ENCODE measurements at regions not wholly inside any gene's neighbourhood (a gene's known extent, or its start where the extent isn't known, plus 50 kb on each side); places are given as distances from the start of the nearest gene placed in this dataset.

DNA sequence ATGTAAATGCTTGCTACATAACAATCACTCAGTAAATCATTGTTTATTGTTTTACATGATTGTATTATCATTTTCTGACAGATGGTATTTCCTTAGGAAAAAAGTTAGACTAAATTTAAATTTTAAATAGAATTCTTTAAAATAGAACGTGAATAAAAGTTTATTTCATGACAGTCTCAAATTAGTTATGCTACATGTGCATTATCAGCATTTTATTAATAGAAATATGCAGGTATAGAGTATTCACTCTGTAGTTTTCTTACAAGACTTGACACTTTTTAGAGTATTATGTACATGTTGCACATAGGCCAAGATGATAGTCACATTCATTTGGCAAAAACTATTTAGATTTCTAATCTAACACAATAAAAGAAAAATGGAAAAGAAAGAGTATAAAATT, 213.3 kb upstream of the SPRY1 start:
- TF ChIP-seq, protein P1, sequence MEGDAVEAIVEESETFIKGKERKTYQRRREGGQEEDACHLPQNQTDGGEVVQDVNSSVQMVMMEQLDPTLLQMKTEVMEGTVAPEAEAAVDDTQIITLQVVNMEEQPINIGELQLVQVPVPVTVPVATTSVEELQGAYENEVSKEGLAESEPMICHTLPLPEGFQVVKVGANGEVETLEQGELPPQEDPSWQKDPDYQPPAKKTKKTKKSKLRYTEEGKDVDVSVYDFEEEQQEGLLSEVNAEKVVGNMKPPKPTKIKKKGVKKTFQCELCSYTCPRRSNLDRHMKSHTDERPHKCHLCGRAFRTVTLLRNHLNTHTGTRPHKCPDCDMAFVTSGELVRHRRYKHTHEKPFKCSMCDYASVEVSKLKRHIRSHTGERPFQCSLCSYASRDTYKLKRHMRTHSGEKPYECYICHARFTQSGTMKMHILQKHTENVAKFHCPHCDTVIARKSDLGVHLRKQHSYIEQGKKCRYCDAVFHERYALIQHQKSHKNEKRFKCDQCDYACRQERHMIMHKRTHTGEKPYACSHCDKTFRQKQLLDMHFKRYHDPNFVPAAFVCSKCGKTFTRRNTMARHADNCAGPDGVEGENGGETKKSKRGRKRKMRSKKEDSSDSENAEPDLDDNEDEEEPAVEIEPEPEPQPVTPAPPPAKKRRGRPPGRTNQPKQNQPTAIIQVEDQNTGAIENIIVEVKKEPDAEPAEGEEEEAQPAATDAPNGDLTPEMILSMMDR (IDR thresholded peaks at IDR 0.05) = no peak
- TF ChIP-seq POLR2AphosphoS5 (IDR thresholded peaks at IDR 0.05) = no peak
